ENCODE measurements at regions not wholly inside any gene's neighbourhood (a gene's known extent, or its start where the extent isn't known, plus 50 kb on each side); places are given as distances from the start of the nearest gene placed in this dataset.

DNA sequence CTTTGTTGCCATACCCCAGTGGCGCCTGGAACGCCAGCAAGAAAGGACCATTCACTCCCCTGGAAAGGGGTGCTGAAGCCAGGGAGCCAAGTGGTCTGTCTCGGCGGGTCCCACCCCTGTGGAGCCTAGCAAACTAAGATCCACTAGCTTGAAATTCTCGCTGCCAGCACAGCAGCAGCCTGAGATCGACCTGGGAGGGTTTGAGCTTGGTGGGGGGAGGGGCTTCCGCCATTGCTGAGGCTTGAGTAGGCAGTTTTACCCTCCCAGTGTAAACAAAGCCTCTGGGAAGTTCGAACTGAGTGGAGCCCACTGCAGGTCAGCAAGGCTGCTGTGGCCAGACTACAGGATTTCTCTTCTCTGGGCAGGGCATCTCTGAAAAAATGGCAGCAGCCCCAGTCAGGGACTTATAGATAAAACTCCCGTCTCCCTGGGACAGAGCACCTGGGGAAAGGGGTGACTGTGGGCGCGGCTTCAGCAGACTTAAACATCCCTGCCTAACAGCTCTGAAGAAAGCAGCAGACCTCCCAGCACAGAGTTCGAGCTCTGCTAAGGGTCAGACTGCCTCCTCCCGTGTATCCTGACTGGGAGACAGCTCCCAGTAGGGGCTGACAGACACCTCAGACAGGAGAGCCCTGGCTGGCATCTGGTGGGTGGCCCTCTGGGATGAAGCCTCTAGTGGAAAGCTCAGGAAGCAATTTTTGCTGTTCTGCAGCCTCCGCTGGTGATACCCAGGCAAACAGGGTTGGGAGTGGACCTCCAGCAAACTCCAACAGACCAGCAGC lies 281.1 kb upstream of the SP4 start:
- DNase-seq = no peak

DNA sequence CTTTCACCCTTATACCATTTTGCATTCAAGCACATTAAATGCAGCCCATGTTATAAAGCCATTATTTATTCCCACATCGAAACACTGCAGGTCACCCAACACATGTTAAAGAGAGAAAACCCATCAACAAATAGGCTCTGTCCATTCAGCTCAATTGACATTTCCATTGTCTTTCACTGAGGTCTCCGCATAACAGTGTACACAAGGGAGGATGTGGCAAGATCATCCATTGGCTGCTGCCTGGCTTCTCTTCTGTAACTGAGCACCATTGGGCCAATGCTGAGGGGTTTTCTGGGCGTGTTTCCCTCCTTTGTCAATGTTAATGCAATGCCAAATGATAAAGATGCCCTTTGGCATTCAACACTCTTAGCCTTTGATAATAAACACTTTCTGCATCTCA lies 278.1 kb upstream of the SP4 start:
- no peak for DNase-seq

GRCh38 chr7:21154614-21155013 lies 273.3 kb upstream of the SP4 start:
- DNase-seq = no peak

GRCh38 chr7:21159506-21159905 lies 268.4 kb upstream of the SP4 start:
- DNase-seq = no peak

DNA sequence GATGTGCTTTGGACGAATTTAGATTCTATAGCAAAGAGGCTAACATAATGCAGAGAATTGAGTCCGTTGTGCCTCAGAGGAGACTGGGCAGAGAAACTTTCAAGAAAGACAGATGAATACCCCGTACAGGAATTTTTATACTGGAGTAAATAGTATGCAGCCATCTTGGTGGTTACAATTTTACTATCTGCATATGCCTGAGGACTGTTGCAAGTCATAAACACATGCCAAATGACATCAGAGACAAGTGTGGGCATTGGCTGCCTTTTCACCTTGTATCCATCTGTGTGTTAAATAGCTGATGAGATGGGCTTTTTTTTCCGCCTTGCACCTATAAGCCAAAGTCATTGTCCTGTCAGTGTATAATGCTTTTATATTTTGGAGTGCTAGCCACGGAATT lies 267.5 kb upstream of the SP4 start:
- no peak for DNase-seq

DNA sequence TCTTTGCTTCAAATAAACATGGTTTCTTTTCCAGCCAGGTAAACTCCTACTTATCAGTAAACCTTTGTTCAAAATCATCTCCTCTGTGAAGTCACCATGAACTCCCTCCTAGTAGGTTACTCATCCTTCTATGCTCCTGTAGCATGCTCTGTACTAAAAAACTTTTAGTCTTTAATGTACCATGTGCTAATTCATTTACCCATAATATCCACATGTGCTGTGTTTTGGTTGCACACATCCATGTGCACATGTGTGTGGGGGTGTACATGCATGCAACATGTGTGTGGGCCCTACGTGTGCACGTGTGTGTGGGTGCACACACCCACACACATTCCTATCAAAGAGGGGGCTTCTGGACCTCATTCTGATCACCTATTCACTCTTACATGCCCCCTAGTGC lies 259.9 kb upstream of the SP4 start:
- no peak for DNase-seq

GRCh38 chr7:21169667-21170580 lies 258.0 kb upstream of the SP4 start:
- no peak for DNase-seq

GRCh38 chr7:21172800-21173199 lies 255.1 kb upstream of the SP4 start:
- DNase-seq = no peak

DNA sequence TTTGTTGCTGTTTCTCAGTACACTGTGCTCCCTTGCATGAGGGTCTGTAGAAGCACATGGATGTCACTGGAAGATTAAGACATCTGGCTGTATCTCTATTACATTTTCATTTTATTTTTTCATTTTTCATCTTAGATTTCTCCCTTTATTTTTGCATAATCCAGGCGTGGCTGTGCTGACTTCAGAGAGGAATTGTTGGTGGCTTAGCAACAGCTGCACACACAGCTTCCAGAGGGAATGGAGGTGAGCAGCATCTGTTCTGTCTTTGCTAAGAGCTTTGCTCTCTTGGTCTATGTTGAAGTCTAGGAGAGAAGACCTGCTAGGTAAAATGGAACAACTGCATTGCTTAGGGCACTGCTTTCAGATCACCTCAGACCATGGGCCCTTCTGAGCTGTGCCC lies 254.4 kb upstream of the SP4 start:
- no peak for DNase-seq

GRCh38 chr7:21175714-21176113 lies 252.2 kb upstream of the SP4 start:
- DNase-seq = no peak

- DNase-seq = no peak
These were observed 242.8 kb upstream of the SP4 start for GRCh38 chr7:21184942-21185652.

DNA sequence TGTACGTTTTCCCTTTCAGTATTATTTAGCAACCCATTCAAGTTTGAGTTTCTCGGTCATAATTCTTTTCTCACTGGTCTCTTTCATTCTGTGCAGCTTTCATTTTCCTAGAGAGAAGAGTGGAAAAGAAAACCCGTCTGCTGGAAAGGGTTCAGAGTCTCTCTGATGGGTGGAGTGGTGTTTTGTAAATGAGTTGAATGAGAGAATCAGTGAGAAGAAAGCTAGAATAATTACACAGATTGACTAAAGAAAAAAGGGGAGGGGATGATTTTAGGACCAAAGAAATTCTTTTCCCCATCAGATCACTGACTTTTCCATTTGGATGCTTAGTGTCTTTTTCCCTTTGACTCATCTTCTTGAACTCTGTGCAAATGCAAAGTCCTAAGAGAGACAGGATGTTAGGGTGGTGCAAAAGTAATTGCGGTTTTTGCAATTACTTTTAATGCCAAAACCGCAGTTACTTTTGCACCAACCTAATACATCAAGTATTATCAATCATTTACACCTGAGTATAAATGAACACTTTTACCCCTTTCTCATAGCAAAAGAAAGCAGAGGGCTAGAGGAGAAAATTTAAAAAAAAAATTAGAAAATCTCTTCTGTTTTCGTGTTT lies 242.1 kb upstream of the SP4 start:
- DNase-seq = no peak

DNA sequence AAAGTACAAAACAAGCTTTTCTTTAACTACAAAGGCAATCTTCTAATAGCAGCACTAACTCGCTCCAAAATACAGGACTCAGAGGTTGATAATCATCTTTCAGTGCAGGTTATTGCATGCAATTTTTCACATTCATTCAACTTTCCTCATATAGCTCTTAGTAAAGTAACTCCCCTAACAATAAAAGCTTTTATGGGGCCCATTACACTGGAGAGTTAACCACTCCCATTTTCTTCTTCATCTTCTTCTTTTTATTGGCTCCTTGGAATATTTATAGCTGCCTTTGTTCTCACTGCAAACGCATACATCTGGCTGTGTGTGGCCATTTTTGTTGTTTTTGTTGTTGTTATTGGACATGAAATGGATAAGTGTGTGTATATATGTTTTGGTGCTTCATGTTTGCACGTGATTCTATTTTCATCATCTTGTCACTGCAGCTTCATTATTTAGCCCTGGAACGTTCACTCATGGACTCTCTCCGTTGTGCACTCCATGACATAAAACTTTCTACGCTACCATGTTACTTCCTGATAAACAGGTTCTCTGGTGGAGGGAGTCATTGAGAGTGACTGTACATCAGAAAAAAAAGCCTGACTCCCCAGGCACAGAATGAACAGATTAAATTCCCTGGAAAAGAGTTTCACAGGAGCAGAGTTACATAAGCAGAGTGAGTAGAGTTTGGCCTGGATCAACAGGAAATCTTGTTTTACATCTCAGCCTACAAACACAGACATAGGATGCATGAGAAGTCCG lies 236.4 kb upstream of the SP4 start:
- no peak for DNase-seq

- DNase-seq = no peak
These were observed 235.2 kb upstream of the SP4 start for GRCh38 chr7:21192657-21193056.

DNA sequence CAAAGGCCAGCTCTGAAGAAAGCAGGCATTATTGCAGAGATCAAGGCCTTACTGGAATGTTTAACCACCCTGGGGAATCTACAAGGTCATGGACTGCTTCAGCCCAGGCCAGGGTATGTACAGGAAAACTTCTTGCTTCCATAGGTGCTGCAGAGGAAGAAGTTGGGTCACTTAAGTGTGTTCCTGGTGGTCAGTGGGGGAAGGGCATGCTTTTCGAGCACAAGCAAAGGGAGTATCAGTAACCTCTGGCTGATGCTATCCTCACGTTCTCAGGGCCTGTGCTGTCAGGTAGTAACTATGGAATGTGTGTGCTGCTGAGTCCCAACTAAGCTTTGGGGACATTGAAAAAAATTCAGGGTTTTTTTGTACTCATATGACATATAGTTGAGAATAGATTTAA lies 234.0 kb upstream of the SP4 start:
- no peak for DNase-seq

DNA sequence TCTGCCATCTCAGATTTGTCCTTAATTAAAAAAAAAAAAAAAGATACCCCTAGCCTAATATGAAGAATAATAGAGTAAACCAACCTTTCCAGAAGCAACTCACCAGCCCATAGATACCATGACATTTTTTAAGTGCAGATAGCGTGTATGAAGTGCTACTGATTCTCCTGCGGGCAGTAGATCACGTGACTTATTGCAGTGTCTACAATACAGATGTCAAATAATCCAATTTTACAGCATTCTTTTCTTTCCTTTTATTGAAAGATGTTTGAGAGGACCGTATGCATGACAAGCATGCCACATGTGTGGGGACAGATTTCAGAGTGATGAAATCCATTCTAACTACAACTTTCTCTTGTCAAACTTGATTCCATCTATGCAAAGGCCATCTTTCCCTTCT lies 232.9 kb upstream of the SP4 start:
- DNase-seq = no peak

DNA sequence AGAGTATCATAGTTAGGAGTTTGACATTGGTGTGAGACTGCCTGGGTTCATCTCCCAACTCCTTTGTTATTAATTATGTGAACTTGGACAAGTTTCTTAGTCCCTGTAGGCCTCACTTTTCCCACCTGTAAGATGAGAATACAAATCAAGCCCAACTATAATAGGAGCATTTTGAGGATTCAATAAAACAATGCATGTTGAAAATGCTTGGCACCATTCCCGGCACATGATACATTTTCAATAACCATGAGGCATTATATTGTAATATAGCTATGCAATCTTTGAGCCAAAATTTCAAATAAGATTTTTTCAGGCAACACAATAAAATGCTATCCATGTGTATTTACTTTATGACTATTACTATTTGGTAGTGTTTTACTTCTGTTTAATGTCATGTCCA lies 229.0 kb upstream of the SP4 start:
- no peak for DNase-seq

DNA sequence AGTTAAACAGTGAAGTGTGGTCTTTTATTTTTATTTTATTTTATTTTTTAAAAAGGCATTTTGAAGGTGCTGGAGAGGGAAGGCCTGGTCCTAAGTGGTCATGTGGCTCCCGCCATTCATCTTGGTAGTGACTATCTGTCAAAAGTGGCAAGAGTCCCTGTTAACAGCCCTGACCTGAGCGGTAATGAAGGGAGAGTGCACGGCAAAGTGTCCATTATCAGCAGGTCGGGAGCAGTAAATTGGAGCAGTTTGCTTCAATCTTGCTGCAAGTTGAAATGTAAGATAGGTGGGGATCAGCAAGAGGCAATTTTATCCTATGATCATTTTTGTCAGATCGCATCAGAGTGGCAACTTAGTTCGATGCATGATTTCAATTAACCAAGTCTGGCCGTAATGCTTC lies 227.4 kb upstream of the SP4 start:
- no peak for DNase-seq

DNA sequence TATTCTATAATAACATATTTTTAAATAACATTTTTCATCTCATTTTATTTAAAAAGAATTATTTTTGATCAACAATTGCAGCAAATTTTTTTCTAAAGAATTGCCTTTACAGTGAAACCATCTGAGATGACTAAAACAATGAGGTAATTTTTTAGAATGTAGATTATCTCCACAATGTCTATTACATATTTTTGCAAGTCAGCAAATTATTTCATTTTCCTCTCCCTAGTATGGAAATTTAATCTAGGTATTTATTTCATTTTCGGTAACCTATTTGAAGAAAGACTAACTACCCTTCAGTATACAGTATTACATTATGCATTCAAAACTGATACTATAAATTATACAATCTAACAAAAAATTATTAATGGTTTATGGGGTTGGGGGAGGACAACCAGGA lies 213.2 kb upstream of the SP4 start:
- DNase-seq = no peak

GRCh38 chr7:21215307-21215706 lies 212.6 kb upstream of the SP4 start:
- no peak for DNase-seq

DNA sequence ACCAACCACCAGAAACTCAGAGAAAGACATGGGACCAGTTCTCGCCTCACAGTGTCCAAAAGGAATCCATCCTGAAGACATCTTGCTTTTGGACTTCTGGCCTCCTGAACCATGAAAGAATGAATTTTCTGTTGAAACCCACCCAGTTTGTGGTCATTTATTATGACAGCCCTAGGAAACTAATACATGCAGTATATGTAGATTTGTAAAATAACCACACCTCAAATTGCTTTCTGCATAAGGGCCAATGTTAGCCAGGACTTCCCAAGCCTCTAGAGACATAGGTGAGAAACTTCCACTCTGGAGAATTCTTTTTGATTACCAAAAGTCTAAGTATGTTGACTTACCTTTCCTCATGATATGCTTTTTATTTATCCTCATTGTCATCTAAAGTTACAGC lies 210.5 kb upstream of the SP4 start:
- DNase-seq = no peak

- DNase-seq = no peak
These were observed 209.7 kb upstream of the SP4 start for GRCh38 chr7:21218155-21218554.
